GM18526 (cell line): ENCODE measurements at regions not wholly inside any gene's neighbourhood (a gene's known extent, or its start where the extent isn't known, plus 50 kb on each side); places are given as distances from the start of the nearest gene placed in this dataset.

ENCODE experiments used
- POLR2A ChIP-seq: IDR thresholded peaks from 3 replicates; pipeline ENCODE4 v1.6.1; 2011; ENCODE audit not compliant: insufficient read length; ENCODE audit errors: extremely low read depth

DNA sequence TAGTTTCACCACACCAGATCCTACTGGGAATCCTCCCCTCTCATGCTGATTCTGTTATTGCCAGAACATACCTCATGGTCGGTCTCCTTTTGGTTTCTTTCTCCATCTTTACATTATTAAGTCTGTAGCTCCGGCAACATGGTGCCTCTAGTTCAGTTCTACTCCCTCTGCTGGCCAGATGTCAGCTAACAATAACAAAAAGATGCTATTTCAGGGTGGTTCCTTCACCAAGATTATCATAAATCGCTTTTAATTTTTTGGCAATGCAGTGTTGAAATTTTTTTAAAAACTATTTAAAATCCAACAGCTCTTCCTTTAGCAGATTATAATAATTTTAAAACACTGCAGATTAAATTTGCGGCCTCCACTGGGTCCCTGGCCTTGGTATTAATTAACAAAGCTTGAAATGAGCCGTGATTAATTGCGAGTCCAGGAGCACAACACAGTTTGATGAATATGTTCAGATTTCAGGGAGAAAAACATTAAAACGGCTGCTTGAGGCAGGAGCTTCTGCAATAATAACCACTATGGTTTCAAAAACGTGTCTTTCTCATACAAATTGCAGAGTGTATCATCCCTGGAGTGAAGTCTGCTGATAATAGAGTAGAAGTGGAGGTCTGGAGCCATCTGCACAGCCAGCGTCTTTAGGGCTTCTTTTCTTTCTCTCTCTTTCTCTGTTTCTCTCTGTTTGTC lies 492.9 kb upstream of the KIRREL3 start:
- no peak for TF ChIP-seq POLR2A

GRCh38 chr11:127492029-127492428 lies 491.5 kb upstream of the KIRREL3 start:
- TF ChIP-seq POLR2A: no peak

DNA sequence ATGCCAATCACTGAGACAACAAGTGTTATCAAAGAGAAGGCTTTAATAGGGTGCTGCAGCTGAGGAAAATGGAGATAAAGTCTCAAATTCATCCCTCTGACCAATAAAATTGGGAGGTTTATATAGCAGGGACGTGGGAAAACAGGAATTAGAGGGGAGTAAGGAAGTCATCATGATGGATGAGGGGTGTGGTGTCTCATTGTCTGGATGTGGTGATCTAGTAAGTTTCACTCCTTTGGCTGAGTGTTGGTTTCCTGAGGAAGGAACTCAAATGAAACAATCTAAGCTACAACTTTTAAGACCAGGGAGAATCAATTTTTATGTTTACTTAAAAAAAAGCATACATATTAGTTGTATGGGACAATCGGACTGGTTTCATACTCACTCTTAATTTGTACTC lies 491.0 kb upstream of the KIRREL3 start:
- TF ChIP-seq POLR2A: no peak

- no peak for TF ChIP-seq POLR2A
Measured at GRCh38 chr11:127490896-127491295, 490.3 kb upstream of the KIRREL3 start.

GRCh38 chr11:127485541-127485940 lies 485.0 kb upstream of the KIRREL3 start:
- no peak for TF ChIP-seq POLR2A

GRCh38 chr11:127481391-127481790 lies 480.8 kb upstream of the KIRREL3 start:
- no peak for TF ChIP-seq POLR2A

- no peak for TF ChIP-seq POLR2A
Measured at GRCh38 chr11:127478826-127479225, 478.3 kb upstream of the KIRREL3 start.

- TF ChIP-seq POLR2A: no peak
Measured at GRCh38 chr11:127474766-127475165, 474.2 kb upstream of the KIRREL3 start.

GRCh38 chr11:127472505-127472904 lies 471.9 kb upstream of the KIRREL3 start:
- TF ChIP-seq POLR2A: no peak

- no peak for TF ChIP-seq POLR2A
Measured at GRCh38 chr11:127471662-127472061, 471.1 kb upstream of the KIRREL3 start.

DNA sequence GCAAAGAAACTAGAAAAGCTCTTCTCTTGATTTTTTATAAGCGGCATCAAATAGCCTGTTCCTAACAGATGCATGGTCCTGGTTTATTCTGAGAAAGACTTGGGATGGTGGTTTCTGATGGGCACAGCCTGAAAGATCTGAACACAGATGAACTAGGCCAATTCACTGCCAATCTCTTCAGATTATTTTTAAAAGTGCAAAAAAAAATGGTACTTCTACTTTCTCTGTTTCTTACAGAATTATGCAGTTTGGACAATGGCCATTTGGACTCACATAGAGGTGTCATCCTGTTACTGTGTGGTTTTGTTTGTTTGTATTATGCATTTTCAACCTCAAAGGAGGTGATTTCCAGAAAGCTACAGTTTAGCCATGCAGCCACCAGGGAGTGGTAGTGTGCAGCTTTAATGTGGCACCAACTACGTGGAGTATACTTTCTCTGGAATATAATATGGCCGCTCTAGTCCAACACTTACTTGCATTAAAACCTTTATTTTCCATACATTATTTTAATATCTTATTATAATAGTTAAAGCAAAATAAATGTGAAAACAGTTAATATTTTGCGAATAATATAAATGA lies 469.8 kb upstream of the KIRREL3 start:
- no peak for TF ChIP-seq POLR2A

DNA sequence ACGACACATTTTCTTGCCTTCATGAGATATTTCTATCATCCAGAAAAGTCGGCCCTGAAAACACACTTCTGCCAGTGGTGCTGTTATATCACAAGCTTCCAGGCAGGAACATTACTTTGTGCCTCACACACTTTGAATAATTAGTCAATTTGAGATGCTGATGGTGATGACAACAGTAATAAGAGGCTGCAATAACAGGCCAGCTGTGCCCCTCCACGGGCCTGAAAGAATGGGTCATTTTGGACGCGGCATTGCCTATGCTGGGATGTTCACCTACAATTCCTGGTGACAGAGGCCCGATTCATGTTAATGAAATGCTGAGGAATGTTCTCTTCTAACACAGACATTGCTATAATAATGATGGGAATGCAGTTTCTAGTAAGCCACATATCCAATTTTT lies 463.8 kb upstream of the KIRREL3 start:
- TF ChIP-seq POLR2A: no peak

GRCh38 chr11:127462065-127462344 lies 461.4 kb upstream of the KIRREL3 start:
- no peak for TF ChIP-seq POLR2A

GRCh38 chr11:127461241-127462064 lies 460.9 kb upstream of the KIRREL3 start:
- TF ChIP-seq POLR2A: no peak

GRCh38 chr11:127458561-127458960 lies 458.0 kb upstream of the KIRREL3 start:
- no peak for TF ChIP-seq POLR2A

DNA sequence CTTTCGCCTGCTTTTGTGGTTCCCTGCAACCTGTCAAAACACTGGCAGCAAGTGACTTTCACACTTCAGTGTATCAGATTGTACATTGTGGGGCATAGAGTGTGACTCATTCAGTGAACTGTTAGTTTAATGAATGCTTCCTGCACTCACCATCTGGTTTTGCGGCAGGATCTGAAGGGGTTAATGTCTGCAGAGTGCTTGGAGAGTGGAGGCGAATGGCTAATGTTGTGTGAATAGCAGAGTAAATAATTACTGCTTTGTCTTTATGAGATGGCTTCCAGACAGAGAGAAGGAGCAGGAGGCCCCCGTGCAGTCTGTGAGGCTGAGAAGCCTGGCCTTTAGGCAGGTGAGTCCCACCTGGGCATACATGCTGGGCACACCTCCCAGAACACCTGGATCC lies 454.3 kb upstream of the KIRREL3 start:
- TF ChIP-seq POLR2A: no peak
